ENCODE measurements at regions not wholly inside any gene's neighbourhood (a gene's known extent, or its start where the extent isn't known, plus 50 kb on each side); places are given as distances from the start of the nearest gene placed in this dataset.
A peak's percentile ranks its signal among the peaks of the same experiment; 100 is the strongest.

DNA sequence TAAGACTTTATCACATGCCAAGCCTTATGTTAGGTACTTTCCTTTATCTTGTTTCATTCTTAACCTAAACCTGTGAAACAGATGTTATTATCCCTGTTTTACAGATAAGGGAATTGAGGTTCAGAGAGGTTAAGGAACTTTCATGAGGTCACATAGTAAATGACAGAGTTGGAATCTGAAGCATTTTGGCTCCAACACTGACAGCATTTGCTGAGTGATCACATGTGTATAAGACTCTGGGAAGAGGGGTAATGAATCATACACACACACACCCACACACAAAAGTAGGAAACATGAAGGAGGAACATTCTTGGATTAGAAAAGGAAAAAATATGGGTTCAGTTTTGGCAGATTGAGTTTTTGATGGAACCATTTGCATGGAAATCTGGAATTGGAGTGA, 212.5 kb downstream of the GJA1 start:
- no peaks in the 10 kb centered on the region for H3K9me3 ChIP-seq
- TF ChIP-seq POLR2AphosphoS5 (IDR thresholded peaks at IDR 0.05) (no peak), POLR2A (IDR thresholded peaks at IDR 0.05) (no peak), EP300 (IDR thresholded peaks at IDR 0.05; ENCODE audit: low read depth) (no peak)
- TF ChIP-seq, protein P1, sequence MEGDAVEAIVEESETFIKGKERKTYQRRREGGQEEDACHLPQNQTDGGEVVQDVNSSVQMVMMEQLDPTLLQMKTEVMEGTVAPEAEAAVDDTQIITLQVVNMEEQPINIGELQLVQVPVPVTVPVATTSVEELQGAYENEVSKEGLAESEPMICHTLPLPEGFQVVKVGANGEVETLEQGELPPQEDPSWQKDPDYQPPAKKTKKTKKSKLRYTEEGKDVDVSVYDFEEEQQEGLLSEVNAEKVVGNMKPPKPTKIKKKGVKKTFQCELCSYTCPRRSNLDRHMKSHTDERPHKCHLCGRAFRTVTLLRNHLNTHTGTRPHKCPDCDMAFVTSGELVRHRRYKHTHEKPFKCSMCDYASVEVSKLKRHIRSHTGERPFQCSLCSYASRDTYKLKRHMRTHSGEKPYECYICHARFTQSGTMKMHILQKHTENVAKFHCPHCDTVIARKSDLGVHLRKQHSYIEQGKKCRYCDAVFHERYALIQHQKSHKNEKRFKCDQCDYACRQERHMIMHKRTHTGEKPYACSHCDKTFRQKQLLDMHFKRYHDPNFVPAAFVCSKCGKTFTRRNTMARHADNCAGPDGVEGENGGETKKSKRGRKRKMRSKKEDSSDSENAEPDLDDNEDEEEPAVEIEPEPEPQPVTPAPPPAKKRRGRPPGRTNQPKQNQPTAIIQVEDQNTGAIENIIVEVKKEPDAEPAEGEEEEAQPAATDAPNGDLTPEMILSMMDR (IDR thresholded peaks at IDR 0.05), result no peak

DNA sequence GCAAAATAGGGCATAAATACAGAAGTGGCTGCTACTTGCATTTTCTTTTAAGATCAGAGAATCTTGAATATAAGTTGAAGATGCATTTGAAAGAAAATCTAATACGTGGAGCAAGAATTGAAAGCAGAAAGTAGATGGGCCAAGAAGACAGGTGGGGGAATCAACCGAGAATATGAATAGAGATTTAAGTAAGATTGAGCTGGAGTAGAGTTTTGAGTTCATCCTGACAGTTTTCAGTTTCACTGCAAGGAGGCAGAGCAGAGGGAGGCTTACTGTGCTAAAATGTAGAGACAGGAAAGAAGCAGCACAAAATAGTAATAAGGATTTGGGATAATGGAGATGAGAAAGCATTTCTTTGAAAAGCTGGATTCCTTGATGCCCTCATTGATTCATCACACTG, 214.5 kb downstream of the GJA1 start:
- H3K36me3 ChIP-seq, result no peaks in the 10 kb centered on the region
- no peaks in the 10 kb centered on the region for H3K9me3 ChIP-seq
- no peaks in the 10 kb centered on the region for H3K27me3 ChIP-seq
- no peak overlapping the region for H3K4me3 ChIP-seq
- H3K27ac ChIP-seq, result no peak overlapping the region
- DNase-seq, result no peak
- 60 to 73% methylated on average over 2 of the region's 2 CpGs for WGBS, 2 donors (ENCODE audit: low coverage in 1 of 2)
- H3K4me1 ChIP-seq, result no peaks in the 10 kb centered on the region
- TF ChIP-seq EP300 (IDR thresholded peaks at IDR 0.05; ENCODE audit: low read depth) (no peak), POLR2A (IDR thresholded peaks at IDR 0.05) (no peak), POLR2AphosphoS5 (IDR thresholded peaks at IDR 0.05) (no peak)
- TF ChIP-seq, protein P1 (IDR thresholded peaks at IDR 0.05), result no peak
- in situ Hi-C loops (cut with MboI; ENCODE audit: low pct_ligation_motif_present in 1 of 4, low pct_unique_long_range_greater_than_20kb in 1 of 4, low sequenced_read_pairs in 3 of 4) (no loop called here), intact Hi-C loops (cut with DNase I; ENCODE audit: low total_unique reads) (no loop called here)

More for the DNA sequence above, 212.5 kb downstream of the GJA1 start:
- DNase-seq, result no peak
- Histone ChIP-seq H3K36me3 (no peaks in the 10 kb centered on the region), H3K27ac (no peak overlapping the region), H3K27me3 (no peaks in the 10 kb centered on the region), H3K4me1 (no peaks in the 10 kb centered on the region), H3K4me3 (no peak overlapping the region)
- intact Hi-C loops (cut with DNase I; ENCODE audit: low total_unique reads), result no loop called here
- in situ Hi-C loops (cut with MboI; ENCODE audit: low pct_ligation_motif_present in 1 of 4, low pct_unique_long_range_greater_than_20kb in 1 of 4, low sequenced_read_pairs in 3 of 4), result no loop called here

DNA sequence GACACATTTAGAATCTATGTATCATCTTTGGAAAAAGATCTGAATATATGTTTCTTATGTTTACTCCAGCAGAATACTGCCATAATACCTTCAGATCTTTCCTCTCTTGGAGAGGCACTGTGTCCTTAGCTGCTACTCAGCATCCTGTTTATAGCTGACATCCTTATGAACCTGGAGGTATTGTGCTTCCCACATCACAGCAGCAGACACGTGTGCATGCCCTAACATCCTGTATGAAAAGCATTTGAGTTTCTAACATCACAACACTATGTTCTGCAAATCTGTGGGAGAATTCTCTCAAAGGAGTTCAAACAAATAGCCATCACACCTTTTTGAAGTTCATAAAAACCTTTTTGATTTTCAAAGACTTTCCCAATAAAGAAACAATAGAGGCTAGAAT, 216.0 kb downstream of the GJA1 start:
- Histone ChIP-seq H3K4me3 (no peak overlapping the region), H3K9me3 (no peaks in the 10 kb centered on the region), H3K36me3 (no peaks in the 10 kb centered on the region), H3K27ac (no peak overlapping the region), H3K4me1 (no peaks in the 10 kb centered on the region), H3K27me3 (no peaks in the 10 kb centered on the region)
- in situ Hi-C loops (cut with MboI; ENCODE audit: low pct_ligation_motif_present in 1 of 4, low pct_unique_long_range_greater_than_20kb in 1 of 4, low sequenced_read_pairs in 3 of 4) (no loop called here), intact Hi-C loops (cut with DNase I; ENCODE audit: low total_unique reads) (no loop called here)
- no peak for DNase-seq
- TF ChIP-seq POLR2A (IDR thresholded peaks at IDR 0.05) (no peak), EP300 (IDR thresholded peaks at IDR 0.05; ENCODE audit: low read depth) (no peak), POLR2AphosphoS5 (IDR thresholded peaks at IDR 0.05) (no peak)
- TF ChIP-seq, protein P1 (IDR thresholded peaks at IDR 0.05), result no peak
- 20 to 23% methylated on average over 1 of the region's 1 CpG for WGBS, 2 donors (ENCODE audit: low coverage in 1 of 2)

DNA sequence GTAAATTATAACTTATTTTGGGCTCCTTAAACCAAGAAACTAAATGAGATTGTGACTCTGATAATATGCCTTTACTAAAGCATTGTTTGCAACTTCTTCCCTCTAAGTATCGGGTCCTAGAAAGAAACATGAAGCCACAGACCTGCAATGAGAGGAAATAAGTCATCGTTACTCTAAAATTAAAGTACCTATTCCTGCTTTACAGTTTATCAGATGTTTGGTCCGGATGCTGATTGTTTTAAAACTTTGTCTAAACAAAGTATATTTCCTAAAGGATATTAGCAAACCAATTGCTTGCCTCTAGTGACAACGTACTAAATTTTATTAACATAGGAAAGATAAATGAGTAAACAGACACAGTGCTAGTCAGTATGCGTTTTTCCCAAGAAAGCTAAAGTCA, 216.8 kb downstream of the GJA1 start:
- Histone ChIP-seq H3K27ac (peak overlapping the region in 2 of 4 donors; percentile 5 to 22), H3K27me3 (no peaks in the 10 kb centered on the region), H3K4me1 (no peaks in the 10 kb centered on the region), H3K36me3 (no peaks in the 10 kb centered on the region), H3K4me3 (no peak overlapping the region), H3K9me3 (no peaks in the 10 kb centered on the region)
- WGBS, 2 donors (ENCODE audit: low coverage in 1 of 2), result 25 to 39% methylated on average over 5 of the region's 5 CpGs
- no peak for DNase-seq
- in situ Hi-C loops (cut with MboI; ENCODE audit: low pct_ligation_motif_present in 1 of 4, low pct_unique_long_range_greater_than_20kb in 1 of 4, low sequenced_read_pairs in 3 of 4), result no loop called here
- TF ChIP-seq POLR2A (IDR thresholded peaks at IDR 0.05) (no peak), POLR2AphosphoS5 (IDR thresholded peaks at IDR 0.05) (no peak), EP300 (IDR thresholded peaks at IDR 0.05; ENCODE audit: low read depth) (no peak)
- TF ChIP-seq, protein P1 (IDR thresholded peaks at IDR 0.05), result no peak
- intact Hi-C loops (cut with DNase I; ENCODE audit: low total_unique reads), result no loop called here

Data from transverse colon (tissue), 4 donors.